CD14-positive monocyte (primary cell): ENCODE measurements at regions not wholly inside any gene's neighbourhood (a gene's known extent, or its start where the extent isn't known, plus 50 kb on each side); places are given as distances from the start of the nearest gene placed in this dataset.

Source experiments
- DNase-seq, 3 donors: peaks; one replicate each; pipeline ENCODE4 v3.0.0-alpha.2; 2011 to 2022
- H2AFZ ChIP-seq: 2 replicates; pipeline ENCODE4 v1.6.0; 2012; ENCODE audit warnings: mild to moderate bottlenecking, low read depth, low read length, inconsistent platforms; ENCODE audit not compliant: insufficient read depth, poor library complexity, severe bottlenecking
- H3K27ac ChIP-seq, 2 donors: 1 replicate in 1 of 2; 2 replicates in 1 of 2; pipeline ENCODE4 v1.5.1; 2012 to 2013; ENCODE audit warnings: low read length in 2 of 2, control low read depth in 1 of 2, inconsistent platforms in 1 of 2, low read depth in 1 of 2, mild to moderate bottlenecking in 1 of 2
- H3K27me3 ChIP-seq, 2 donors: one replicate each; pipeline versions ENCODE4 v1.6.0 to v1.6.1; 2011 to 2013; ENCODE audit warnings: low read length in 2 of 2; ENCODE audit not compliant: control insufficient read depth in 2 of 2, insufficient read depth in 2 of 2
- H3K36me3 ChIP-seq, 2 donors: replicated peaks in 1 of 2; 1 replicate in 1 of 2; 2 replicates in 1 of 2; pipeline versions ENCODE4 v1.5.1 to v1.6.1; 2012 to 2013; ENCODE audit warnings: low read length in 2 of 2, control low read depth in 1 of 2, inconsistent platforms in 1 of 2, mild to moderate bottlenecking in 1 of 2; ENCODE audit not compliant: insufficient read depth in 2 of 2, control insufficient read depth in 1 of 2
- H3K4me1 ChIP-seq, 2 donors: 1 replicate in 1 of 2; 2 replicates in 1 of 2; pipeline versions ENCODE4 v1.5.1 to v1.6.1; 2012 to 2013; ENCODE audit warnings: low read length in 2 of 2, control low read depth in 1 of 2, inconsistent platforms in 1 of 2, mild to moderate bottlenecking in 1 of 2, moderate library complexity in 1 of 2; ENCODE audit not compliant: insufficient read depth in 2 of 2, control insufficient read depth in 1 of 2
- H3K4me2 ChIP-seq: replicated peaks from 2 replicates; pipeline ENCODE3; 2012; ENCODE audit warnings: low read length, moderate library complexity, mild to moderate bottlenecking; ENCODE audit not compliant: poor library complexity, severe bottlenecking; ENCODE audit errors: extremely low read depth
- H3K4me3 ChIP-seq, 3 experiments: fragments of 200-600 bp in 1 of 3; sonication (generic) in 1 of 3; replicated peaks in 1 of 3; 1 replicate in 2 of 3; 2 replicates in 1 of 3; pipeline ENCODE4 v1.5.1; 2011 to 2013; ENCODE audit warnings: low read length in 3 of 3, mild to moderate bottlenecking in 3 of 3, control low read depth in 2 of 3, low read depth in 2 of 3, inconsistent platforms in 1 of 3, moderate library complexity in 1 of 3
- H3K79me2 ChIP-seq: 2 replicates; pipeline ENCODE4 v1.6.0; 2012; ENCODE audit warnings: mild to moderate bottlenecking, control low read depth, inconsistent platforms, low read length, moderate library complexity; ENCODE audit not compliant: insufficient read depth
- H3K9ac ChIP-seq: 2 replicates; pipeline ENCODE4 v1.6.0; 2017; ENCODE audit warnings: low read length, mild to moderate bottlenecking; ENCODE audit not compliant: insufficient read depth, poor library complexity, severe bottlenecking
- H3K9me3 ChIP-seq, 2 donors: replicated peaks in 1 of 2; 1 replicate in 1 of 2; 2 replicates in 1 of 2; pipeline versions ENCODE4 v1.5.1 to v1.6.1; 2012 to 2013; ENCODE audit warnings: low read length in 2 of 2, control low read depth in 1 of 2; ENCODE audit not compliant: control insufficient read depth in 1 of 2, insufficient read depth in 1 of 2
- H4K20me1 ChIP-seq: 2 replicates; pipeline ENCODE4 v1.6.0; 2012; ENCODE audit warnings: mild to moderate bottlenecking, low read length, control low read depth, moderate library complexity; ENCODE audit not compliant: insufficient read depth
- H3K27ac Mint-ChIP-seq, 7 donors: one replicate each; pipeline ENCODE4 v1.8.0; 2020; ENCODE audit warnings: mild to moderate bottlenecking in 7 of 7, mixed read lengths in 7 of 7, moderate library complexity in 6 of 7, inconsistent platforms in 2 of 7
- H3K27me3 Mint-ChIP-seq, 3 donors: one replicate each; pipeline ENCODE4 v1.8.0; 2021 to 2022; ENCODE audit warnings: low read depth in 3 of 3, mild to moderate bottlenecking in 3 of 3, mixed read lengths in 3 of 3, moderate library complexity in 3 of 3, inconsistent platforms in 1 of 3
- H3K36me3 Mint-ChIP-seq, 2 donors: one replicate each; pipeline ENCODE4 v1.8.0; 2020; ENCODE audit warnings: mixed read lengths in 2 of 2, inconsistent platforms in 1 of 2, mild to moderate bottlenecking in 1 of 2
- H3K4me1 Mint-ChIP-seq: one replicate; pipeline ENCODE4 v1.8.0; 2020; ENCODE audit warnings: mild to moderate bottlenecking, mixed read lengths
- H3K4me3 Mint-ChIP-seq, 2 donors: one replicate each; pipeline ENCODE4 v1.8.0; 2020; ENCODE audit warnings: mild to moderate bottlenecking in 2 of 2, mixed read lengths in 2 of 2, moderate library complexity in 1 of 2
- H3K9me3 Mint-ChIP-seq, 7 donors: one replicate each; pipeline ENCODE4 v1.8.0; 2020 to 2022; ENCODE audit warnings: mixed read lengths in 7 of 7, mild to moderate bottlenecking in 6 of 7, moderate library complexity in 6 of 7, inconsistent platforms in 2 of 7
- WGBS: methylation state at CpG from one replicate; pipeline ENCODE4 v1.1.5; 2013; ENCODE audit warnings: missing lambda C conversion rate; ENCODE audit not compliant: insufficient coverage; 5-methylcytosine and 5-hydroxymethylcytosine counted together
- intact Hi-C, 2 donors: fragments of 100-400 bp; cut with micrococcal nuclease; formaldehyde crosslinking; loops; one replicate each; pipeline versions ENCODE4 v1.15.0 to v1.15.1; 2023
- TF ChIP-seq, protein P1 (sequence below): fragments of 200-600 bp; IDR thresholded peaks from one replicate; pipeline ENCODE4 v1.8.0; 2022; ENCODE audit warnings: antibody characterized with exemption, mild to moderate bottlenecking

DNA sequence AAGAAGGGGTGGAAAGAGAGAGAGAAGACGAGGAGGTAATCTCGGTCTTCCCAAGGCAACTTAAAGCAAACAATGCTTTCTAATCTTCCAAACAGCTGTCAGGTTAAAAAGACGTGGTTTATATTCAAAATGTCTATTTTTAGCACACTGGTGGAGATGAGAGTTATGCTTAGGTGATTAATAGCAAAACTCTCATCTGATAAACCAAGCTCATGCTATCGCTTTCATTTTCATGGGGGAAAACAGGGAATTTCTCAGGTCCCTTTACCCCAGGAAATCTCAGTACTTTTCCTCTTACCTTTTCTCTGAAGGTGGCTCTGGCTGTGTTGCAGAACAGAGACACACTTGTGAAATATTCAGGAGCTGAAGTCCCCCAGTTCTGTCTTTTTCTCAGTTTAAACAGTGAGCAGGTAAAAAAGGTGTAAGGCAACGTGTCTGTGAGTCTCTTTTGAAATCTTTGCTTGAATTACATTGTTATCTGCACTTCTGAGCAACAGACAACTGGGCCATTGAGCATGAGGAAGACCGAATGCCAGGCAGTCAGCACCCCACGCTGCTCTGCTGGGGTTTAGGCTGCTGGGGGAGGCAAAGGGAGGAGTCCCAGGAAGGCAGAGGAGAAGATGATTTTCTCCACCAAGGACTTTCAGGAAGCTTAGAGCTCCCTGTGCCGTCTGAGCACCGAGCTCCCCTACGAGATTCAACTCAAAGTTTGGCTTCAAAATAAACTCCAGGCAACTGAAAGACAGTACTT, 759.3 kb downstream of the BCL11B start:
- Mint-ChIP-seq H3K4me3 (no peak overlapping the region), H3K27ac (no peak overlapping the region), H3K27me3 (peaks cover 0 to 7% (median 1%) of the 10 kb centered on the region in 3 donors), H3K36me3 (no peaks in the 10 kb centered on the region), H3K4me1 (no peaks in the 10 kb centered on the region), H3K9me3 (peaks cover 0 to 11% (median 9%) of the 10 kb centered on the region in 7 donors)
- no peaks in the 10 kb centered on the region for H3K27me3 ChIP-seq
- H3K4me2 ChIP-seq, result no peak overlapping the region
- TF ChIP-seq, protein P1, sequence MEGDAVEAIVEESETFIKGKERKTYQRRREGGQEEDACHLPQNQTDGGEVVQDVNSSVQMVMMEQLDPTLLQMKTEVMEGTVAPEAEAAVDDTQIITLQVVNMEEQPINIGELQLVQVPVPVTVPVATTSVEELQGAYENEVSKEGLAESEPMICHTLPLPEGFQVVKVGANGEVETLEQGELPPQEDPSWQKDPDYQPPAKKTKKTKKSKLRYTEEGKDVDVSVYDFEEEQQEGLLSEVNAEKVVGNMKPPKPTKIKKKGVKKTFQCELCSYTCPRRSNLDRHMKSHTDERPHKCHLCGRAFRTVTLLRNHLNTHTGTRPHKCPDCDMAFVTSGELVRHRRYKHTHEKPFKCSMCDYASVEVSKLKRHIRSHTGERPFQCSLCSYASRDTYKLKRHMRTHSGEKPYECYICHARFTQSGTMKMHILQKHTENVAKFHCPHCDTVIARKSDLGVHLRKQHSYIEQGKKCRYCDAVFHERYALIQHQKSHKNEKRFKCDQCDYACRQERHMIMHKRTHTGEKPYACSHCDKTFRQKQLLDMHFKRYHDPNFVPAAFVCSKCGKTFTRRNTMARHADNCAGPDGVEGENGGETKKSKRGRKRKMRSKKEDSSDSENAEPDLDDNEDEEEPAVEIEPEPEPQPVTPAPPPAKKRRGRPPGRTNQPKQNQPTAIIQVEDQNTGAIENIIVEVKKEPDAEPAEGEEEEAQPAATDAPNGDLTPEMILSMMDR, result no peak
- no peak overlapping the region for H3K27ac ChIP-seq
- intact Hi-C loops, result no loop called here
- no peaks in the 10 kb centered on the region for H3K36me3 ChIP-seq
- H3K4me1 ChIP-seq, result no peaks in the 10 kb centered on the region
- H2AFZ ChIP-seq, result no peak overlapping the region
- no peak overlapping the region for H3K4me3 ChIP-seq
- no peaks in the 10 kb centered on the region for H3K9me3 ChIP-seq
- 31% methylated on average over 2 of the region's 10 CpGs for WGBS
- no peaks in the 10 kb centered on the region for H4K20me1 ChIP-seq
- H3K9ac ChIP-seq, result no peak overlapping the region
- H3K79me2 ChIP-seq, result no peaks in the 10 kb centered on the region
- no peak for DNase-seq

DNA sequence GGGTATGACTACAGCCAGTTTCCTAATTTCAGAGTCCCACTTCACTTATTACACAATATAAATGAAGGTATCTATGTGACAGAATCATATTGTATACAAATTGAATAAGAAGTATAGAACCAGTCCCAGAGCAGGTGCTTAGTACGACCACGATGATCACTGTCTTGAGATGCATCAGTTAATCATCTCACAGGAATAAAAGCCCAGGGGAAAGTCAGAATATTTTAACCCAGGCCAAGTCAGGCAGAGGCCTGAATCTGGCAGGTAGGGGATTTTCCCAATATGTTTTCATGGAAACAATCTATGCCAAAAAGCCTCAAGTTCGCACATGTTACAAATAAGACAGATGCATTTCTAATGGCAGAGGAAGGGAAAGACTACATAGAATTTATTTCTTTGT, 758.4 kb downstream of the BCL11B start:
- no peak overlapping the region for H3K4me3 ChIP-seq
- intact Hi-C loops, result no loop called here
- no peak for DNase-seq
- no peaks in the 10 kb centered on the region for H3K27me3 ChIP-seq
- Mint-ChIP-seq H3K27ac (no peak overlapping the region), H3K4me1 (no peaks in the 10 kb centered on the region), H3K4me3 (no peak overlapping the region), H3K9me3 (peaks cover 0 to 9% (median 7%) of the 10 kb centered on the region in 7 donors), H3K27me3 (peaks cover 0 to 7% (median 1%) of the 10 kb centered on the region in 3 donors), H3K36me3 (no peaks in the 10 kb centered on the region)
- H3K4me1 ChIP-seq, result no peaks in the 10 kb centered on the region
- H3K79me2 ChIP-seq, result no peaks in the 10 kb centered on the region
- no peak overlapping the region for H3K27ac ChIP-seq
- H3K4me2 ChIP-seq, result no peak overlapping the region
- no peaks in the 10 kb centered on the region for H3K36me3 ChIP-seq
- H3K9me3 ChIP-seq, result no peaks in the 10 kb centered on the region
- H2AFZ ChIP-seq, result no peak overlapping the region
- WGBS, result 90% methylated on average over 2 of the region's 3 CpGs
- TF ChIP-seq, protein P1, result no peak
- no peak overlapping the region for H3K9ac ChIP-seq
- H4K20me1 ChIP-seq, result no peaks in the 10 kb centered on the region
